GM10266 (cell line): ENCODE measurements at regions not wholly inside any gene's neighbourhood (a gene's known extent, or its start where the extent isn't known, plus 50 kb on each side); places are given as distances from the start of the nearest gene placed in this dataset.
A peak's percentile ranks its signal among the peaks of the same experiment; 100 is the strongest.

ENCODE experiments used
- DNase-seq: peaks from one replicate; pipeline ENCODE4 v3.0.0; 2012; ENCODE audit errors: extremely low spot score
- CTCF ChIP-seq: IDR thresholded peaks from 2 replicates; pipeline ENCODE4 v1.5.1; 2012; ENCODE audit warnings: mild to moderate bottlenecking, low read depth; ENCODE audit not compliant: control insufficient read depth, insufficient read depth; ENCODE audit errors: missing control alignments

GRCh38 chr10:81013771-81014170 lies 476.1 kb downstream of the SH2D4B start:
- TF ChIP-seq CTCF: no peak
- DNase-seq: no peak

GRCh38 chr10:81019029-81019890 lies 481.6 kb downstream of the SH2D4B start:
- peak; percentile 81 for TF ChIP-seq CTCF
- peak; percentile 34 for DNase-seq

- TF ChIP-seq CTCF: no peak
- DNase-seq: no peak
Observed at GRCh38 chr10:81021428-81022129, 483.9 kb downstream of the SH2D4B start.

GRCh38 chr10:81026591-81026990 lies 488.9 kb downstream of the SH2D4B start:
- TF ChIP-seq CTCF: no peak
- no peak for DNase-seq

GRCh38 chr10:81027223-81027622 lies 489.5 kb downstream of the SH2D4B start:
- DNase-seq: no peak
- no peak for TF ChIP-seq CTCF

GRCh38 chr10:81027706-81028105 lies 490.0 kb downstream of the SH2D4B start:
- TF ChIP-seq CTCF: no peak
- DNase-seq: no peak

- peak; percentile 34 for DNase-seq
Observed at GRCh38 chr10:81031774-81032173, 494.1 kb downstream of the SH2D4B start.

More at GRCh38 chr10:81031774-81032173, 494.1 kb downstream of the SH2D4B start:
- no peak for TF ChIP-seq CTCF
